ENCODE measurements at regions not wholly inside any gene's neighbourhood (a gene's known extent, or its start where the extent isn't known, plus 50 kb on each side); places are given as distances from the start of the nearest gene placed in this dataset.

GRCh38 chr16:86104537-86105048 is 205.6 kb downstream of the IRF8 start:
- DNase-seq: no peak

- DNase-seq: no peak
Measured at GRCh38 chr16:86107215-86107825, 208.4 kb downstream of the IRF8 start.

GRCh38 chr16:86108062-86108461 is 209.1 kb downstream of the IRF8 start:
- DNase-seq: no peak

- DNase-seq: no peak
Measured at GRCh38 chr16:86110134-86110533, 211.2 kb downstream of the IRF8 start.

- no peak for DNase-seq
Measured at GRCh38 chr16:86110726-86111125, 211.8 kb downstream of the IRF8 start.

GRCh38 chr16:86112178-86112577 is 213.2 kb downstream of the IRF8 start:
- no peak for DNase-seq

GRCh38 chr16:86117235-86117634 is 218.3 kb downstream of the IRF8 start:
- no peak for DNase-seq

GRCh38 chr16:86117756-86118155 is 218.8 kb downstream of the IRF8 start:
- DNase-seq: no peak

- no peak for DNase-seq
Measured at GRCh38 chr16:86118467-86119307, 219.7 kb downstream of the IRF8 start.

- no peak for DNase-seq
Measured at GRCh38 chr16:86120201-86121192, 221.5 kb downstream of the IRF8 start.

- DNase-seq: no peak
Measured at GRCh38 chr16:86121374-86122010, 222.5 kb downstream of the IRF8 start.

GRCh38 chr16:86122681-86123342 is 223.8 kb downstream of the IRF8 start:
- no peak for DNase-seq

- DNase-seq: no peak
Measured at GRCh38 chr16:86124321-86124720, 225.4 kb downstream of the IRF8 start.

GRCh38 chr16:86126891-86127290 is 227.9 kb downstream of the IRF8 start:
- no peak for DNase-seq

- DNase-seq: no peak
Measured at GRCh38 chr16:86127366-86127765, 228.4 kb downstream of the IRF8 start.

GRCh38 chr16:86128246-86128645 is 229.3 kb downstream of the IRF8 start:
- DNase-seq: no peak

GRCh38 chr16:86129541-86129940 is 230.6 kb downstream of the IRF8 start:
- DNase-seq: no peak

- DNase-seq: no peak
Measured at GRCh38 chr16:86133377-86133776, 234.4 kb downstream of the IRF8 start.

GRCh38 chr16:86133847-86134375 is 234.9 kb downstream of the IRF8 start:
- no peak for DNase-seq

- DNase-seq: no peak
Measured at GRCh38 chr16:86134802-86135461, 236.0 kb downstream of the IRF8 start.

All from hypothalamus (tissue), 51 donors.